SH-SY5Y (cell line): ENCODE measurements at regions not wholly inside any gene's neighbourhood (a gene's known extent, or its start where the extent isn't known, plus 50 kb on each side); places are given as distances from the start of the nearest gene placed in this dataset.

Experiments used
- GATA2 ChIP-seq: IDR thresholded peaks from 2 replicates; pipeline ENCODE4 v1.6.1; 2011; ENCODE audit warnings: mild to moderate bottlenecking, low read depth, low read length
- GATA3 ChIP-seq: IDR thresholded peaks from 2 replicates; pipeline ENCODE4 v1.6.1; 2011; ENCODE audit warnings: low read depth, mild to moderate bottlenecking, low read length, moderate library complexity

DNA sequence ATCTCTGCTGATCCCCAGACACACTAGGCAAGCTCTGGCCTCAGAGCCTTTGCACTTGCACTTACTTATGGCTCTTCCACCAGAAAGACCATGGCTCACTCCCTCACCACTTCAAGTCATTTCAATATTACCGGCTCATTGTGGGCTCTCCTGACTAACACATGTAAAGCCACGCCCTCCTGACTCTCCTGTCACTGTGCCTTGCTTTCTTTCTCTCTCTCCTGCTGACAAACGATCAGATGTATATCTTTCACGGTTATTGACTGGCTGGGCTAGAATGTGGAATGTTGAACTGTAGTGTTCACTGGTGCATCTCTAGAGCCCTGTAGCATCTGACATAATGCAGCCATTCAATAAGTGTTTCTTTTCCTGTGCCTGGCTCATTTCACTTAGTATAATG lies 425.1 kb downstream of the RAB28 start:
- TF ChIP-seq GATA2 (no peak), GATA3 (no peak)
